ENCODE measurements at regions not wholly inside any gene's neighbourhood (a gene's known extent, or its start where the extent isn't known, plus 50 kb on each side); places are given as distances from the start of the nearest gene placed in this dataset.
A peak's percentile ranks its signal among the peaks of the same experiment; 100 is the strongest.

DNA sequence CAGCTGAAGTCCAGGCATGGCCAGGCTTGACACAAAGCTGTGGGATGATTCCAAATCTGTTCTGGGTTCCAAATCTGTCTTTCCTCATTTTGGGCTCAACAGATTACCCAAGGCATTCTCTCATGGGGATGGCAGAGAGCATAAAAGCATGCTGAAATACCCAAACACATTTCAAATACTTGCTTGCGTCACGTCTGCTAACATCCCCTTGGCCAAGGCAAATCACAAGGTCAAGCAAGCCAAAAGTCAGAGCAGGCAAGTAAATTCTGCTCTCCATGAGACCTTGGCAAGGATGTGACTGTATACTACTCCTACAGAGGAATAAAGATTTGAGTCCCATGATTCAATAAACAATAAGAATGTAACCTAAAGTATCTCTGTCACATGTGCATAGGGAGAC lies 306.7 kb downstream of the EPB41L4A start:
- DNase-seq: no peak
- in situ Hi-C loops (cut with MboI; ENCODE audit: low pct_unique_long_range_greater_than_20kb, low sequenced_read_pairs): no loop called here

DNA sequence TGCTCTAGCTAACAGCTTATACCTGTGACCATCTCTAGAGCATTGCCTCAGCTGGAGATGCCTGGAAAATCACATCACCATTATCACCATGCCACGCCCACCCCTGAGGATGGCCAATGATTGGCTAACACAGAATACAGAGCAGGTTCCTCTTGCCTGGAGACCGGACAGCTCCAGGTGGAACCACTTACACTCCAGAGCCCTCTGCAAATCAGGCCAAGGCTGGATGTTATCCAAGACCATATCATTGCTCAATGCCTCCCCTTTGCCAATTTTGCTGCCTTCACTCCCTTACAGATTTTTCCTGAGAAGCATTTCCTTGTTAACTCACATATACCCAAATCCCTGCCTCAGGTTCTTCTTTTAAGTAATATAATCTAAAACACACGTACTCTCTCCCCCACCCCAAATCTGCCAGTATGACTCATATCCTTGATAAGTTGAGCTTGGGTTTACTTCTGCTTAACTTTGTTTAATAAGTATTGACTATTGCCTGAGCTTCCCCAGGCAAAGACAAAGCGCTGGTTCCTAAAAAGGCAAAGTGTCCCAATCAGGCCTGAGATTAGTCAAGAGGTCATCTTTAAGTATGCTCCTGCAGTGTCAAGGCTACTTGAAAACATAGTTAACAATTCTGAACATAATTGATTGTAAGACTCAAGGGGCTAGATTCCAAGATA lies 309.6 kb downstream of the EPB41L4A start:
- peak; percentile 8 for DNase-seq
- in situ Hi-C loops (cut with MboI; ENCODE audit: low pct_unique_long_range_greater_than_20kb, low sequenced_read_pairs): no loop called here

DNA sequence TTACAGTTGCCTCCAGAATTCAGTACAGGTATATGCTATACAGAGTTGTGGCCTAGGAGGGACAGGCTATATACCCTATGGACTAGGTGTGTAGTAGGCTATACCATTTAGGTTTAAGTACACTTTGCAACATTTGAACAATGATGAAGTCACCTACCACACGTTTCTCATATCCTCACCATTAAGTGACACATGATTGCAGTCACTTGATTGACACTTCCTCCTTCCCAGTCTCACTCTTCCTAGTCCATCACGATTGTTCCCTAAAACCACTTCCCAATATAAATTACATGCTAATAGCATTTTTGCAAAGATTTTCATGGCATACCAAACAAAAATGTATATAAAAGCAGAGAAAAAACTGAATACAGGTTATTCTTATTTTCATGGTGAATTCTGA lies 312.2 kb downstream of the EPB41L4A start:
- no peak for DNase-seq
- in situ Hi-C loops (cut with MboI; ENCODE audit: low pct_unique_long_range_greater_than_20kb, low sequenced_read_pairs): no loop called here

DNA sequence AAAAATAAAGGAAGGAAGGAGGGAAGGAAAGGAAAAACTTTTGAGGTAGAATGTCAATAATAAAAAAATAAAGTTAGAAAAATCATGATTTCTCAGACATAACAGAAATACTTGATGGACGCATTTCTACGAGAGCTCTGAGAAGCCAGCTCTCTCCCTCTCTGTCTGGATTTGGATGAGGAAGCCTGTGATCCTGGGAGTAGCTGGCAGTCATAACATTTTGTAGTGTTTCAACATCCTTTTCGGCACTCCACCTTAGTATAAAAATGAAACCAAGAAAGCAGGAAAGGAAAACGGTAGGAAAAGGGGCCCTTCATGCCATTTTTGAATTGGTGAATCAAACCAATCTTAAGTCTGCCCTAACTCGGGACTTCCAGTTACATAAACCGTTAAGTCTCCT lies 321.3 kb downstream of the EPB41L4A start:
- DNase-seq: no peak
- in situ Hi-C loops (cut with MboI; ENCODE audit: low pct_unique_long_range_greater_than_20kb, low sequenced_read_pairs): no loop called here

DNA sequence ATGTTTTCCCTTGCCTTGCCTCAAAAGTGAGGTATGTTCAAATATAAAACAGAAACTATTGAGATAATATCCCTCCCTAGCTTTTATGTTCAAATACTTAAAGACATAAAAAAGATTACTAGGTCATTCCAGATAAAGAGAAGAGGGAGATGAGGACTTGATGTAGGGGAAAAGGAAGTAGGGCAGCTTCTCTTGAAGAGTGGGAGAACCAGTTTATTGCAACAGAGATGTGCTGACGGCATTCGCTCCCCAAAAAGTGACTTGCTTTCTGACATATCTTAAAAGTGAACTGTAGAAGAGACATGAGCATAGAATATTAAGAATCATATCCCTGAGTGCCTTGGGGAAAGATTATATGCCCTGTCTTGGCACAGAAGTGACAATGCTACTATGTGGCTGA lies 330.2 kb upstream of the NREP start:
- in situ Hi-C loops (cut with MboI; ENCODE audit: low pct_unique_long_range_greater_than_20kb, low sequenced_read_pairs): no loop called here
- no peak for DNase-seq

DNA sequence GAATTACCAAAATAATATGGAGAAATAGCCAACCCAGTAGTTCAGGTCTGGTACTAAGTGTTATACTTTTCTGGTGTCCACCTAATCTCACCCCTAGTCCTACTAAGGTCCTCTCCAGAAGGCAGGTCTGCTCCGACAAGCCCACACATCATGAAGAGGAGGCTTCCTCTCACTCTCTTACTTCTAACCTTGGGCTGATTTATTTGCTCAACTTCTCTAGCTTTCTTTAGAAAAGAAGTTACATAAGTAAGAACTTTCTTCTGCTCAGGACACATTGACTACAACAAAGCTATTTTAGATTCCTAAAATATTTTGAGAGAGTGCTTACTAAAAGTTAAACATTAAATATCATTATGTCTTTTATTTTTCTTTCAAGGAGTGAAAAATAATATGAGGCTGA lies 329.7 kb upstream of the NREP start:
- DNase-seq: no peak
- in situ Hi-C loops (cut with MboI; ENCODE audit: low pct_unique_long_range_greater_than_20kb, low sequenced_read_pairs): no loop called here

DNA sequence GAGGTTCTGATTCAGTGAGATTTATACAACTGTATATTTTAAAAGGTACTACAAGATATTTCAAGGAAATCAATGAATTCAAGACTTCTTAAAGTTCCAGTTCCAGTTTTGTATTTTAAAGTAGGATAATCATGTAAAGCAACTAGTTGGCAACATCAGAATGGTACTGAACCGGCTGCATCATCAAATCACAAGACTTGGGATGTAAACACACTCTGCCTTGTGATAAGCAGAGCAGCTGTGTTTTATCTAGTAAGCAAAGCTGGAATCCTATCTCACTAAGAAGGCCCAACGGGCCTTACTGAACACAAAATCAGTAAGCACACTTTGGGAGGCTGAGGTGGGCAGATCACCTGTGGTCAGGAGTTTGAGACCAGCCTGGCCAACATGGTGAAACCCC lies 327.2 kb upstream of the NREP start:
- in situ Hi-C loops (cut with MboI; ENCODE audit: low pct_unique_long_range_greater_than_20kb, low sequenced_read_pairs): no loop called here
- no peak for DNase-seq

DNA sequence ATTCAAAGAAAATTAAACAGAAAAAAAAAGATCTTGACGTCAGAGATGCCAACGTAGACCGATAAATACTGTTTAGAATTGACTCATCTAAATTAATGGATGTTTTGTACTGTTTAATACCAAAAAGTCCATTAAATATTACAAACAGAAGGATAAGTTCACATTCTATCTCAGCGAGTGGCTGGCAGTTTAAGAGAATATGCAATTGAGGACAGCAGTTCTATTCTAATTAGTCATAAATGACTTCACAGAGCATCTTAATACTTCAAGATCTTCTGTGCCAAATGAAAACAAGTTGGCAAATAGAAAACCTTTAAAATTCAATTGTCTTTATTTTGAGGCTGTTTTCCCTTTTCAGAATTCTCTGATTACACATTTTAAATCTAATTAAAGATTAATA lies 326.6 kb upstream of the NREP start:
- no peak for DNase-seq
- in situ Hi-C loops (cut with MboI; ENCODE audit: low pct_unique_long_range_greater_than_20kb, low sequenced_read_pairs): no loop called here

DNA sequence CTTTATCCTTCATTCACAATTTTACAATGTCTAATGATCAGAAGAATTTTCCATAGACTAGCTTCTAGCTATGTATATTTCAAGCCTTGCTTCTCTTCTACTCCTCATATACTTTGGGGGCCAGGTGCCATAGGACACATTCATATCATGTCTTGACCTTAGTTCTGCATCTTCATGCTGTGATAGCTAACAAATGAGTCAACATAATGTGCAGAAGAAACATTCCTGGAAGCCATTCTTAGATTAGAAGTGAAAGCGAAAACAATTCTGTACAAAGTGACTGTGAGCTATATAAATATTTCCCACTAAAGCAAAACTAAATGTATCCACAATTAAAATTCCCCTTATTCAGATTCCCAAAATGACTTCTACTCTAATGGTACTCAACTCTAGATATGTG lies 320.2 kb upstream of the NREP start:
- in situ Hi-C loops (cut with MboI; ENCODE audit: low pct_unique_long_range_greater_than_20kb, low sequenced_read_pairs): no loop called here
- DNase-seq: no peak

DNA sequence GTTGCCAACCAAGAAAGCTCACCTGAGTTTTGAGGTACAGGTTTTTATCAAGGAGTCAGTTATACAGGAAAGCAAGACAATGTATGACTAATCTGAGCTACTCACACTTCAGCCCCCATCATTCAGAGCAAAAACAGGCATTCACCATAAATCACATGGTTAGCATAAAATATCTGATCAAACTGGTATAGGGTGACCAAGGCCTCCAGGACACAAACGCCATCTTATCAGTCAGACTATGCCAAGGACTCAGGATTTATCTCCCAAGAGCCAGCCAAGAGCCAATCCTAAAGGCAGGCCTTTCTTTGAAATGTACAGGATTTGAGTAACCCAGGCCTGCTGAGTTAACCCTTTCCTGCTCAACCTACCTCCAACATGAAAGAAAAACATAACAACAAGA lies 313.0 kb upstream of the NREP start:
- DNase-seq: no peak
- in situ Hi-C loops (cut with MboI; ENCODE audit: low pct_unique_long_range_greater_than_20kb, low sequenced_read_pairs): no loop called here

DNA sequence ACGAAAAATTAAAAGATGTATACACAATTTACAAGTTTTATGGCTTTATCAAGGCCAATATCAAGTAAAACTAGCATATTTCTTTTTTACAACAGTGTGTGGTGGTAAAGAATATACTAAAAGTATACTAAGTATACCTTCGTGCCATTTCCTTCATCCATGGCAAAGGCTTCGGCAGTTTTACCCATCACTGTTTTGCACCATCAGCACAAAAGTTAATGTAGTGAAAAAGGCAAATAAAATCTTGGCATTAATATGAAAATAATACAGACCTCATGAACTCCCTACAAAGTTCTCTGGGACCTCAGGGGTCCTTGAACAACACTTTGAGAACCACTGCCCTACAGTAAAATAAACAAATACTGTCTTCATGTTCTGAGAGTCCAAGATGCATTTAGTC lies 312.3 kb upstream of the NREP start:
- DNase-seq: no peak
- in situ Hi-C loops (cut with MboI; ENCODE audit: low pct_unique_long_range_greater_than_20kb, low sequenced_read_pairs): no loop called here

DNA sequence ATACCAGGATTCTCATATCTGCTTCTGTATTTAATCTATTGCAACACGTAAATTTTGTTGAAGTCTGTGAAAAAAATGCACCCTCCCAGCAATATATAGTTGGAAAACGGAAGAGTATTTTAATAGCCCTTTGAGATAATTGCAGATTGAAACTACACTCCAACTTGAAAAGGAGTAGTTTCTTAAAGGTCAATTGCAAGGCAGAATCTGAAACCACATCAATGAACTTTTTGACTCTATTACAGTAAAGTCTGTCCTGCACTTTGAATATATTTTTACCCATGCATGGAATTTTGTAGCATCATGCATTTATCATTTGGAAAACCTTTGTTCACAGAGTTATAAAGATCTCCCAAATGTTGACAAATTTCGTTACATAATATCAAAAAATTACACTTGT lies 311.6 kb upstream of the NREP start:
- in situ Hi-C loops (cut with MboI; ENCODE audit: low pct_unique_long_range_greater_than_20kb, low sequenced_read_pairs): no loop called here
- no peak for DNase-seq

DNA sequence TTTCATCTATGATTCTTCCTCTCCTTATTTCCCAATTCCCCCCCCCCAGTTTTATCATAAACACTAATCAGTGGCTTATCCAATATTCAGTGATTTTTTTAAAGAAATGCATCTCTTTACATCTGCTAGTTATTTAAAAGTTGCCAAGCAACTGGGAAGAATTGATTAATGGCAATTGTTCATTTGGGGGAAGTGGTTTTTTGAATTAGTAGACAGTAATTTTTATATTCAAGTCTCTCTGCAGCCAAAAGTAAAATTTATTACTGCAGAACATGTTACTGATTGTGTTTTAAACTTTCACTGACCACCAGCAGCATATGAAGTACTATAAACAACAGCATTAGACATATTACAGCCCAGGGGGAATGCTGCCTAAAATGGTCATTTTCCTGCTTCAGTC lies 308.8 kb upstream of the NREP start:
- in situ Hi-C loops (cut with MboI; ENCODE audit: low pct_unique_long_range_greater_than_20kb, low sequenced_read_pairs): no loop called here
- no peak for DNase-seq

DNA sequence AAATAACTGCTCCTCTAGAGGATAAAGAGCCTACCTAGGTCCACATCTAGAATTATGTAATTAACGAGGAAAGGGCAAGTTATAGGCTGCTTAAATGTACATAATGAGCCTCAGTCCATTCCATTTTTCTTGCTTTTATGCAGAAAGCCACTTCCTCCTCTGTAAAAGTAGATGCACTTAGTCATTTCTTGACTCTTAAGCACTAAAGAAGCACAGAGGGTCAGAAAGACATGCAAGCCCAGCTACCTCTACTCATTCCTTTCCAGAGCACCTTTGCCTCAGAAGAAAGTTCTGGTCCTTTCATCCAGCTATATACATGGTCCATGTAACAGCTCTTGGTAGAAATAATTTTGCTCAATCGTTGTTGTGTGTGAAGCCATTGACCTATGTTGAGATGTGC lies 308.0 kb upstream of the NREP start:
- DNase-seq: no peak
- in situ Hi-C loops (cut with MboI; ENCODE audit: low pct_unique_long_range_greater_than_20kb, low sequenced_read_pairs): no loop called here

DNA sequence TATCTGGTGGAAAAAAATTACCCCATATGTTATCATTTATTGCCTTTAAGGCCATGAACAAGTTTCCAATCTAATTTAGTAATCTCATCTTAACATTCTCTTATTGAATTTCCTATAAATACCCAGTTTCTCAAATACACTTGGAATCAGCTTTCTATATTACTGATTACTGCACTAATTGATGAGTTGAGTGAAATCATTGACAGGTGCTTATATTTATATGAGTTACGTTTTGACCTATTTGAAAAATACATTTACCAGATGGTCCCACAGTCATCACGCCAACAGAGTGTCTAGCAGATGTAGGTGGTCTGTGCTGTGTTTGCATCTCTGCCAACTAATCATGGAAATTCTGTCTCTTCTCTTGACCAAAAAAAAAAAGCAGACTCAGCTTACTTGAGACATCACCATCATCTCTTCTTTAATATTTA lies 307.3 kb upstream of the NREP start:
- in situ Hi-C loops (cut with MboI; ENCODE audit: low pct_unique_long_range_greater_than_20kb, low sequenced_read_pairs): no loop called here

DNA sequence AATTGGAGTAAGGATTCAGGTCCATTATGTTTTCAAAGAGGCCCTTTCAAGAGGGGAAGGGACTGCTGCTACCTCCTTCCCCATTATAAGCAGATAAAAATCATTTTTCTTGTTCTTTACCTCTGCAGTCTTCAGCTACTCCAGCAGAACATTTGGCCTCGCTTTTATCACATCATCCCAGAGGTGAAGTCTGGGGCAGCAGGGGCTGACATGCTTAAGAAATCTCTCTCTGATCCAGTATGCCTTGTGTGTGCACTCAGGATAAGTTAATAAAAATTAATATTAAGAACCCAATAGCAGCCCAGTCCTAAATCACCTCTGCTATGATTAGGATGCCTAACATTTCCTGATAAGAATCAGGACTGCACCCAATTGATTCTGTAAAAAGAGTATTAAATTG lies 306.9 kb upstream of the NREP start:
- in situ Hi-C loops (cut with MboI; ENCODE audit: low pct_unique_long_range_greater_than_20kb, low sequenced_read_pairs): no loop called here
- DNase-seq: no peak

More for the DNA sequence above, 307.3 kb upstream of the NREP start:
- DNase-seq: no peak

DNA sequence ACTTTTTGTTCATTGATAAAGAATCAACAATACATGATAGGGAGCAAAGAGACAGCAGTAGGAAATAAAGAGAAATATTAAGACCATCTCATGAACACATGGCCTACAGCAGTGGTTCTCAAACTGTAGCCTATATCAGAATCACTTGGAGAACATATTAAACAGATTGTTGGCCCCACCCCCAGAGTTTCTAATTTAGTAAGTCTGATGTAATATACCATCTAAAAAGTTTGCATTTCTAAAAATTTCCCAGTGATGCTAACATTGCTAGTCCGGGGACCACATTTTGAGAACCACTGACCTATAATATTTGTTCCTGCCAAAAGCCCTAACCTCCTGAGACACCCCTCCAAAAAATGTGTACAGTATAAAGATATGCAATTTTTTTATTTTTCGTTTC lies 306.2 kb upstream of the NREP start:
- no peak for DNase-seq
- in situ Hi-C loops (cut with MboI; ENCODE audit: low pct_unique_long_range_greater_than_20kb, low sequenced_read_pairs): no loop called here

DNA sequence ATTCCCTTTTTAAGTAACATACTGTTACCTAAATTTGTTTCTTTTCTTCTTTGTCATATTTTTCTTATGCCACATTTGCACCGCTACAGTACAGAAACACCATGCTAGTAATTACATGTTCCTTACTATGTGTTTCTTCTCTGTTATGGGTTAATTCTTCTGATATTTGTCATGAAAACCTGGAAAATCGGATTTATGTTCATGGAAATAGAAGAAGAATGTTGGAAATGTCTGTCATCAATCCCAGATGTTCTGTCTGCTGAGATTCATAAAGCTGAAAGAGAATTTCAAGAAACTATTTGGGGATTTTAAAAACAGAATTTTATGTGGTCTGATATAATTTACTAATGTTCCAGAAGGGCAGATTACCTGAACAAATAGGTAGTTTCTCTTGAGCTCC lies 305.2 kb upstream of the NREP start:
- no peak for DNase-seq

DNA sequence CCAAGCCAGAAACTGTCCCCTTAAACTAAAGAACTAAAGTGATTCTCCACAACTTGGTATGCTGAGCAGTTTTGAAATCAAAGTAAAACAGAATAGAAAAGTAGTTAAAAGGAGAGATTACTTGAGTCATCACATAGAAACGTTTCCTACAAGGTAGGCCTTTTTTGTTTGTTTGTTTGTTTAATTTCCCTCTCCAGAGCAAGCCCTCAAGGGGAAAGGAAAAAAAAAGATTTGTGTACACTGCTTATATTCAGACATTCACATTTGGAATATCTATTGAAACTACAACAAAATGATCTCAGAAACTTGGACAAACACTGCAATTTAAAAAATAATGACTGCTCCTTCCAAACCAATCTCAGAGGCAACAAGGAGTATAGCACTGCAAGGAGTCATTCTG lies 304.7 kb upstream of the NREP start:
- in situ Hi-C loops (cut with MboI; ENCODE audit: low pct_unique_long_range_greater_than_20kb, low sequenced_read_pairs): no loop called here
- no peak for DNase-seq

More for the DNA sequence above, 305.2 kb upstream of the NREP start:
- in situ Hi-C loops (cut with MboI; ENCODE audit: low pct_unique_long_range_greater_than_20kb, low sequenced_read_pairs): no loop called here

DNA sequence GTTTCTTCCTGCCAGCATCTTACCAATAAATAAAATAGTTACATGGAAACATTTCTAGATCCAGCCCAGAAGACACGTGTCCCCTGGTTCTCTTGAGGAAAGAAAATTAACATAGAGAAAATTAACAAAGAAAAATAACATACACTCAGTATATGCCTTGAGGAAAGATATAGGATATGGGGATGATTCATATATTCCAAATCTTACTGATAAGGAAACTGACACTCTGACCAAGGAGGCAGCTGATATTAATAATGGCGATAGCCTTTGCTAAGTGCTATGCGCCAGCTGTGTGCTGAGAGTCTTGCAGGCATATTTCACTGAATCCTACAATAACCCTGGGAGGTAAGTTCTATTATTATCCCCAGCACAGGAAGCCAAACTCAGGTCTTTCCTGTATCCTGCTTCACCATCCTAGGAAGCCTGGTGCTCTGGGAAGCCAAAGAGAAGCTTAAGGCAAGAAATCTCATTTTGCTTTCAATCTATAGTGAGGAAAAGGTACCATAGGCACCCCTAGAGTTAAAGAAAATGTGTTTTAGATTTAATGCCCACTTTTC lies 302.7 kb upstream of the NREP start:
- DNase-seq: no peak
- in situ Hi-C loops (cut with MboI; ENCODE audit: low pct_unique_long_range_greater_than_20kb, low sequenced_read_pairs): no loop called here

DNA sequence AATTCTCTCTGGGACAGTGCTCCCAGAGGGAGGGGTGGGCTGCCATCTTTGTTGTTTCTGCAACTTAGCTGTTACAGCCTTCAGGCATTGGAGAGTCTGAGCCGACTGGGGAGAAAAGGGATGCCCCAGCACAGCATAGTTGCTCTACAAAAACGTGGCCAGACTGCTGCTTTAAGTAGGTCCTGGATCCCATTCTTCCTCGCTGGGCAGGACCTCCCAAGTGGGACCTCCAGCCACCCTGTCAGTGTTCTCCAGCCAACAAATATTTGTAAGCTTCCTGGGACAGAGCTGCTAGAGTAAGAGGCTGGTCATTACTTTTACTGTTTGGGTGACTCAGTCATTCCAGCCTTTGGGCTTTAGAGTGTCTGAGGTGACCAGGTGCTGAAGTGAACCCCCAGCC lies 292.7 kb upstream of the NREP start:
- no peak for DNase-seq
- in situ Hi-C loops (cut with MboI; ENCODE audit: low pct_unique_long_range_greater_than_20kb, low sequenced_read_pairs): no loop called here
